ENCODE measurements at regions not wholly inside any gene's neighbourhood (a gene's known extent, or its start where the extent isn't known, plus 50 kb on each side); places are given as distances from the start of the nearest gene placed in this dataset.

DNA sequence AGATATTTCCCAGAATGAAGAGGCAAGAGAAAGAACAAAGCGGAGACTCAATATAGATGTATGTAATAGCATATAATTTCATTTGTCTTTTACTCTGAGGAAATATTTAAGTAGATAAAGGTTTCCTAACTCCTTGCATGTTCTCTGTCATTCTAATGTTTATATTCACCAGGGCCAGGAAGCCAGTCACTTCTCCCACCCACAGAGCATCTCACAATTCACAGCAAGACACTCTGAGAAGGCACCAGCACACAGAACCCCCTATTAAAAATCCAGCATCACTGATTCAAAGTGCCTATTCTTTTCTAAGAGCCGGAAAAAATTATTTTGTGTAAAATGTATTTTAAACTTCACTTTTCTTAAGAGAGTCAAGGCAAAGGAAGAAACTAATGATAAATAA lies 927.1 kb downstream of the C4orf33 start:
- TF ChIP-seq, protein P1, sequence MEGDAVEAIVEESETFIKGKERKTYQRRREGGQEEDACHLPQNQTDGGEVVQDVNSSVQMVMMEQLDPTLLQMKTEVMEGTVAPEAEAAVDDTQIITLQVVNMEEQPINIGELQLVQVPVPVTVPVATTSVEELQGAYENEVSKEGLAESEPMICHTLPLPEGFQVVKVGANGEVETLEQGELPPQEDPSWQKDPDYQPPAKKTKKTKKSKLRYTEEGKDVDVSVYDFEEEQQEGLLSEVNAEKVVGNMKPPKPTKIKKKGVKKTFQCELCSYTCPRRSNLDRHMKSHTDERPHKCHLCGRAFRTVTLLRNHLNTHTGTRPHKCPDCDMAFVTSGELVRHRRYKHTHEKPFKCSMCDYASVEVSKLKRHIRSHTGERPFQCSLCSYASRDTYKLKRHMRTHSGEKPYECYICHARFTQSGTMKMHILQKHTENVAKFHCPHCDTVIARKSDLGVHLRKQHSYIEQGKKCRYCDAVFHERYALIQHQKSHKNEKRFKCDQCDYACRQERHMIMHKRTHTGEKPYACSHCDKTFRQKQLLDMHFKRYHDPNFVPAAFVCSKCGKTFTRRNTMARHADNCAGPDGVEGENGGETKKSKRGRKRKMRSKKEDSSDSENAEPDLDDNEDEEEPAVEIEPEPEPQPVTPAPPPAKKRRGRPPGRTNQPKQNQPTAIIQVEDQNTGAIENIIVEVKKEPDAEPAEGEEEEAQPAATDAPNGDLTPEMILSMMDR (conservative IDR thresholded peaks at IDR 0.05; ENCODE audit: low read depth, low read length): no peak
- no peak for TF ChIP-seq EZH2 (IDR thresholded peaks at IDR 0.05; ENCODE audit: borderline replicate concordance, low read depth, low read length, poor library complexity, severe bottlenecking)

All from A673 (cell line).